GM23338 (cell line): ENCODE measurements at regions not wholly inside any gene's neighbourhood (a gene's known extent, or its start where the extent isn't known, plus 50 kb on each side); places are given as distances from the start of the nearest gene placed in this dataset.
A peak's percentile ranks its signal among the peaks of the same experiment; 100 is the strongest.

Experiments
- ATAC-seq: fragments of 200-7000 bp; cut with Tn5 transposase; 3 replicates; pipeline ENCODE4 v1.9.1; 2020
- DNase-seq: peaks from one replicate; pipeline ENCODE4 v3.0.0-alpha.2; 2015; ENCODE audit warnings: low spot score
- H2AFZ ChIP-seq: fragments of 200-600 bp; sonication (generic); 2 replicates; pipeline ENCODE4 v1.8.0; 2016; ENCODE audit warnings: antibody characterized with exemption, mild to moderate bottlenecking, moderate library complexity
- H3F3A ChIP-seq: fragments of 200-600 bp; sonication (generic); replicated peaks from 2 replicates; pipeline ENCODE4 v1.8.0; 2017; ENCODE audit warnings: antibody characterized with exemption, mixed run types, low read depth
- H3K27ac ChIP-seq: fragments of 200-600 bp; sonication (generic); 2 replicates; pipeline ENCODE4 v1.6.1; 2016; ENCODE audit warnings: low read depth
- H3K27me3 ChIP-seq: fragments of 200-600 bp; sonication (generic); 2 replicates; pipeline ENCODE4 v1.8.0; 2016; ENCODE audit warnings: mild to moderate bottlenecking, mixed run types, moderate library complexity; ENCODE audit not compliant: insufficient read depth
- H3K36me3 ChIP-seq: fragments of 200-600 bp; sonication (generic); 2 replicates; pipeline ENCODE4 v1.8.0; 2016; ENCODE audit warnings: mild to moderate bottlenecking; ENCODE audit not compliant: insufficient read depth
- H3K4me1 ChIP-seq: fragments of 200-600 bp; sonication (generic); 2 replicates; pipeline ENCODE4 v1.8.0; 2016; ENCODE audit warnings: mild to moderate bottlenecking, moderate library complexity; ENCODE audit not compliant: insufficient read depth
- H3K4me2 ChIP-seq: fragments of 200-600 bp; sonication (generic); 2 replicates; pipeline ENCODE4 v1.7.1; 2017; ENCODE audit warnings: mixed run types
- H3K4me3 ChIP-seq: fragments of 200-600 bp; sonication (generic); 2 replicates; pipeline ENCODE4 v1.6.1; 2016; ENCODE audit warnings: mixed run types
- H3K79me2 ChIP-seq: fragments of 200-600 bp; sonication (generic); replicated peaks from 2 replicates; pipeline ENCODE4 v1.8.0; 2017; ENCODE audit warnings: mild to moderate bottlenecking; ENCODE audit not compliant: insufficient read depth
- H3K9me2 ChIP-seq: fragments of 200-600 bp; sonication (generic); 2 replicates; pipeline ENCODE4 v1.8.0; 2017; ENCODE audit not compliant: insufficient read depth
- H4K20me1 ChIP-seq: fragments of 200-600 bp; sonication (generic); replicated peaks from 2 replicates; pipeline ENCODE4 v1.8.0; 2017; ENCODE audit warnings: mild to moderate bottlenecking; ENCODE audit not compliant: insufficient read depth
- H3K27ac Mint-ChIP-seq: 2 replicates; pipeline ENCODE4 v1.8.0; 2020; ENCODE audit warnings: inconsistent platforms, mild to moderate bottlenecking, moderate library complexity, mixed read lengths
- H3K27me3 Mint-ChIP-seq: 3 replicates; pipeline ENCODE4 v1.8.0; 2022; ENCODE audit warnings: low read depth, mild to moderate bottlenecking, moderate library complexity, mixed read lengths, inconsistent platforms; ENCODE audit not compliant: insufficient read depth, poor library complexity
- H3K36me3 Mint-ChIP-seq: 3 replicates; pipeline ENCODE4 v1.8.0; 2021; ENCODE audit warnings: low read depth, mild to moderate bottlenecking, inconsistent platforms, moderate library complexity, mixed read lengths
- H3K4me1 Mint-ChIP-seq: 3 replicates; pipeline ENCODE4 v1.8.0; 2020; ENCODE audit warnings: mild to moderate bottlenecking, inconsistent platforms, mixed read lengths
- H3K4me3 Mint-ChIP-seq: 3 replicates; pipeline ENCODE4 v1.8.0; 2021; ENCODE audit warnings: moderate library complexity, mild to moderate bottlenecking, inconsistent platforms, mixed read lengths
- H3K9me3 Mint-ChIP-seq: 3 replicates; pipeline ENCODE4 v1.8.0; 2020; ENCODE audit warnings: moderate library complexity, mild to moderate bottlenecking, inconsistent platforms, mixed read lengths
- CREB1 ChIP-seq: fragments of 250-450 bp; sonication (Bioruptor Pico); IDR thresholded peaks from 2 replicates; pipeline ENCODE4 v1.5.0; 2020; ENCODE audit warnings: low read depth, mild to moderate bottlenecking, moderate library complexity
- EZH2 ChIP-seq: fragments of 200-600 bp; sonication (generic); IDR thresholded peaks from one replicate; pipeline ENCODE4 v1.8.0; 2017; ENCODE audit warnings: antibody characterized with exemption, mild to moderate bottlenecking, low read depth; ENCODE audit not compliant: unreplicated experiment
- EZH2phosphoT487 ChIP-seq: fragments of 200-600 bp; sonication (generic); IDR thresholded peaks from one replicate; pipeline ENCODE4 v1.8.1; 2018; ENCODE audit warnings: antibody characterized with exemption; ENCODE audit not compliant: unreplicated experiment
- JUNB ChIP-seq: IDR thresholded peaks from one replicate; pipeline ENCODE4 v1.6.1; 2016; ENCODE audit warnings: antibody characterized with exemption; ENCODE audit not compliant: unreplicated experiment
- NANOG ChIP-seq: IDR thresholded peaks from 2 replicates; pipeline ENCODE4 v1.6.1; 2016; ENCODE audit warnings: antibody characterized with exemption, borderline replicate concordance
- POLR2AphosphoS5 ChIP-seq: IDR thresholded peaks from 2 replicates; pipeline ENCODE4 v1.6.1; 2016; ENCODE audit warnings: antibody characterized with exemption, low read depth
- STAT1 ChIP-seq: IDR thresholded peaks from one replicate; pipeline ENCODE4 v1.6.1; 2016; ENCODE audit warnings: antibody characterized with exemption; ENCODE audit not compliant: unreplicated experiment
- ZNF114 ChIP-seq: fragments of 250-450 bp; sonication (Bioruptor Pico); IDR thresholded peaks from 2 replicates; pipeline ENCODE4 v1.5.0; 2020; ENCODE audit warnings: mild to moderate bottlenecking, moderate library complexity
- ZNF331 ChIP-seq: fragments of 250-450 bp; sonication (Bioruptor Pico); IDR thresholded peaks from 2 replicates; pipeline ENCODE4 v1.5.0; 2020; ENCODE audit warnings: low read depth, mild to moderate bottlenecking, moderate library complexity
- TF ChIP-seq, protein P1 (sequence below), 2 experiments: fragments of 200-600 bp in 1 of 2; sonication (generic) in 1 of 2; conservative IDR thresholded peaks; 2 replicates each; pipeline versions ENCODE4 v1.5.1 to v1.6.1; 2016 to 2017; ENCODE audit warnings: antibody characterized with exemption in 2 of 2, low read depth in 2 of 2, mild to moderate bottlenecking in 2 of 2, moderate library complexity in 1 of 2
- TF ChIP-seq, protein P2 (sequence below): IDR thresholded peaks from one replicate; pipeline ENCODE4 v1.6.1; 2018; ENCODE audit warnings: antibody characterized with exemption; ENCODE audit not compliant: unreplicated experiment
- TF ChIP-seq, protein P3 (sequence below): fragments of 250-450 bp; sonication (Bioruptor Pico); IDR thresholded peaks from 2 replicates; pipeline ENCODE4 v1.5.0; 2020; ENCODE audit warnings: mild to moderate bottlenecking, moderate library complexity
- TF ChIP-seq, protein P4 (sequence below): IDR thresholded peaks from 2 replicates; pipeline ENCODE4 v1.6.1; 2016; ENCODE audit warnings: antibody characterized with exemption

DNA sequence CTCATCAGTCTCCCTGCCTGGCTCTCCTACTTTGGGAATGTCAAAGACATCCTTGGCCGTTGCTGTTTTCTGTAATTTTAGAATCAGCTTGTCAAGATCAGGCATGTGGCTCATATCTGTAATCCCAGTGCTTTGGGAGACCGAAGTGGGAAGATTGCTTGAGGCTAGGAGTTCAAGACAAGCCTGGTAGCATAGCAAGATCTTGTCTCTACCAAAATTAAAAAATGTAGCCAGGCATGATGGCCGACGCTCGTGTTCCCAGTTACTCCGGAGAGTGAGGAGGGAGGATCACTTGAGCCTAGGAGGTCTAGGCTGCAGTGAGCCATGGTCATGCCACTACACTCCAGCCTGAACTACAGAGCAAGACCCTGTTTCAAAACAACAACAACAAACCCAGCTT lies 144.0 kb upstream of the ATP10A start:
- no peaks in the 10 kb centered on the region for H3K4me1 Mint-ChIP-seq
- H3K36me3 Mint-ChIP-seq: no peaks in the 10 kb centered on the region
- H3F3A ChIP-seq: no peaks in the 10 kb centered on the region
- H3K4me3 ChIP-seq: no peak overlapping the region
- H3K27me3 Mint-ChIP-seq: peaks cover 3% of the 10 kb centered on the region
- no peak overlapping the region for H3K4me2 ChIP-seq
- H3K27ac Mint-ChIP-seq: no peak overlapping the region
- no peaks in the 10 kb centered on the region for H3K36me3 ChIP-seq
- no peaks in the 10 kb centered on the region for H3K9me3 Mint-ChIP-seq
- H3K9me2 ChIP-seq: no peaks in the 10 kb centered on the region
- no peaks in the 10 kb centered on the region for H3K79me2 ChIP-seq
- no peaks in the 10 kb centered on the region for H3K27me3 ChIP-seq
- H4K20me1 ChIP-seq: no peaks in the 10 kb centered on the region; the same call in 1 of the 2 replicates
- ATAC-seq: no peak
- TF ChIP-seq NANOG (no peak), JUNB (no peak), ZNF331 (CRISPR knock-in tag) (no peak), STAT1 (no peak), CREB1 (no peak), ZNF114 (CRISPR knock-in tag) (no peak), EZH2phosphoT487 (no peak), EZH2 (no peak), POLR2AphosphoS5 (no peak)
- TF ChIP-seq, protein P1, sequence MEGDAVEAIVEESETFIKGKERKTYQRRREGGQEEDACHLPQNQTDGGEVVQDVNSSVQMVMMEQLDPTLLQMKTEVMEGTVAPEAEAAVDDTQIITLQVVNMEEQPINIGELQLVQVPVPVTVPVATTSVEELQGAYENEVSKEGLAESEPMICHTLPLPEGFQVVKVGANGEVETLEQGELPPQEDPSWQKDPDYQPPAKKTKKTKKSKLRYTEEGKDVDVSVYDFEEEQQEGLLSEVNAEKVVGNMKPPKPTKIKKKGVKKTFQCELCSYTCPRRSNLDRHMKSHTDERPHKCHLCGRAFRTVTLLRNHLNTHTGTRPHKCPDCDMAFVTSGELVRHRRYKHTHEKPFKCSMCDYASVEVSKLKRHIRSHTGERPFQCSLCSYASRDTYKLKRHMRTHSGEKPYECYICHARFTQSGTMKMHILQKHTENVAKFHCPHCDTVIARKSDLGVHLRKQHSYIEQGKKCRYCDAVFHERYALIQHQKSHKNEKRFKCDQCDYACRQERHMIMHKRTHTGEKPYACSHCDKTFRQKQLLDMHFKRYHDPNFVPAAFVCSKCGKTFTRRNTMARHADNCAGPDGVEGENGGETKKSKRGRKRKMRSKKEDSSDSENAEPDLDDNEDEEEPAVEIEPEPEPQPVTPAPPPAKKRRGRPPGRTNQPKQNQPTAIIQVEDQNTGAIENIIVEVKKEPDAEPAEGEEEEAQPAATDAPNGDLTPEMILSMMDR (conservative IDR thresholded peaks at IDR 0.05; ENCODE audit: low read depth in 2 of 2): no peak
- TF ChIP-seq, protein P2, sequence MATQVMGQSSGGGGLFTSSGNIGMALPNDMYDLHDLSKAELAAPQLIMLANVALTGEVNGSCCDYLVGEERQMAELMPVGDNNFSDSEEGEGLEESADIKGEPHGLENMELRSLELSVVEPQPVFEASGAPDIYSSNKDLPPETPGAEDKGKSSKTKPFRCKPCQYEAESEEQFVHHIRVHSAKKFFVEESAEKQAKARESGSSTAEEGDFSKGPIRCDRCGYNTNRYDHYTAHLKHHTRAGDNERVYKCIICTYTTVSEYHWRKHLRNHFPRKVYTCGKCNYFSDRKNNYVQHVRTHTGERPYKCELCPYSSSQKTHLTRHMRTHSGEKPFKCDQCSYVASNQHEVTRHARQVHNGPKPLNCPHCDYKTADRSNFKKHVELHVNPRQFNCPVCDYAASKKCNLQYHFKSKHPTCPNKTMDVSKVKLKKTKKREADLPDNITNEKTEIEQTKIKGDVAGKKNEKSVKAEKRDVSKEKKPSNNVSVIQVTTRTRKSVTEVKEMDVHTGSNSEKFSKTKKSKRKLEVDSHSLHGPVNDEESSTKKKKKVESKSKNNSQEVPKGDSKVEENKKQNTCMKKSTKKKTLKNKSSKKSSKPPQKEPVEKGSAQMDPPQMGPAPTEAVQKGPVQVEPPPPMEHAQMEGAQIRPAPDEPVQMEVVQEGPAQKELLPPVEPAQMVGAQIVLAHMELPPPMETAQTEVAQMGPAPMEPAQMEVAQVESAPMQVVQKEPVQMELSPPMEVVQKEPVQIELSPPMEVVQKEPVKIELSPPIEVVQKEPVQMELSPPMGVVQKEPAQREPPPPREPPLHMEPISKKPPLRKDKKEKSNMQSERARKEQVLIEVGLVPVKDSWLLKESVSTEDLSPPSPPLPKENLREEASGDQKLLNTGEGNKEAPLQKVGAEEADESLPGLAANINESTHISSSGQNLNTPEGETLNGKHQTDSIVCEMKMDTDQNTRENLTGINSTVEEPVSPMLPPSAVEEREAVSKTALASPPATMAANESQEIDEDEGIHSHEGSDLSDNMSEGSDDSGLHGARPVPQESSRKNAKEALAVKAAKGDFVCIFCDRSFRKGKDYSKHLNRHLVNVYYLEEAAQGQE: no peak
- TF ChIP-seq, protein P3, sequence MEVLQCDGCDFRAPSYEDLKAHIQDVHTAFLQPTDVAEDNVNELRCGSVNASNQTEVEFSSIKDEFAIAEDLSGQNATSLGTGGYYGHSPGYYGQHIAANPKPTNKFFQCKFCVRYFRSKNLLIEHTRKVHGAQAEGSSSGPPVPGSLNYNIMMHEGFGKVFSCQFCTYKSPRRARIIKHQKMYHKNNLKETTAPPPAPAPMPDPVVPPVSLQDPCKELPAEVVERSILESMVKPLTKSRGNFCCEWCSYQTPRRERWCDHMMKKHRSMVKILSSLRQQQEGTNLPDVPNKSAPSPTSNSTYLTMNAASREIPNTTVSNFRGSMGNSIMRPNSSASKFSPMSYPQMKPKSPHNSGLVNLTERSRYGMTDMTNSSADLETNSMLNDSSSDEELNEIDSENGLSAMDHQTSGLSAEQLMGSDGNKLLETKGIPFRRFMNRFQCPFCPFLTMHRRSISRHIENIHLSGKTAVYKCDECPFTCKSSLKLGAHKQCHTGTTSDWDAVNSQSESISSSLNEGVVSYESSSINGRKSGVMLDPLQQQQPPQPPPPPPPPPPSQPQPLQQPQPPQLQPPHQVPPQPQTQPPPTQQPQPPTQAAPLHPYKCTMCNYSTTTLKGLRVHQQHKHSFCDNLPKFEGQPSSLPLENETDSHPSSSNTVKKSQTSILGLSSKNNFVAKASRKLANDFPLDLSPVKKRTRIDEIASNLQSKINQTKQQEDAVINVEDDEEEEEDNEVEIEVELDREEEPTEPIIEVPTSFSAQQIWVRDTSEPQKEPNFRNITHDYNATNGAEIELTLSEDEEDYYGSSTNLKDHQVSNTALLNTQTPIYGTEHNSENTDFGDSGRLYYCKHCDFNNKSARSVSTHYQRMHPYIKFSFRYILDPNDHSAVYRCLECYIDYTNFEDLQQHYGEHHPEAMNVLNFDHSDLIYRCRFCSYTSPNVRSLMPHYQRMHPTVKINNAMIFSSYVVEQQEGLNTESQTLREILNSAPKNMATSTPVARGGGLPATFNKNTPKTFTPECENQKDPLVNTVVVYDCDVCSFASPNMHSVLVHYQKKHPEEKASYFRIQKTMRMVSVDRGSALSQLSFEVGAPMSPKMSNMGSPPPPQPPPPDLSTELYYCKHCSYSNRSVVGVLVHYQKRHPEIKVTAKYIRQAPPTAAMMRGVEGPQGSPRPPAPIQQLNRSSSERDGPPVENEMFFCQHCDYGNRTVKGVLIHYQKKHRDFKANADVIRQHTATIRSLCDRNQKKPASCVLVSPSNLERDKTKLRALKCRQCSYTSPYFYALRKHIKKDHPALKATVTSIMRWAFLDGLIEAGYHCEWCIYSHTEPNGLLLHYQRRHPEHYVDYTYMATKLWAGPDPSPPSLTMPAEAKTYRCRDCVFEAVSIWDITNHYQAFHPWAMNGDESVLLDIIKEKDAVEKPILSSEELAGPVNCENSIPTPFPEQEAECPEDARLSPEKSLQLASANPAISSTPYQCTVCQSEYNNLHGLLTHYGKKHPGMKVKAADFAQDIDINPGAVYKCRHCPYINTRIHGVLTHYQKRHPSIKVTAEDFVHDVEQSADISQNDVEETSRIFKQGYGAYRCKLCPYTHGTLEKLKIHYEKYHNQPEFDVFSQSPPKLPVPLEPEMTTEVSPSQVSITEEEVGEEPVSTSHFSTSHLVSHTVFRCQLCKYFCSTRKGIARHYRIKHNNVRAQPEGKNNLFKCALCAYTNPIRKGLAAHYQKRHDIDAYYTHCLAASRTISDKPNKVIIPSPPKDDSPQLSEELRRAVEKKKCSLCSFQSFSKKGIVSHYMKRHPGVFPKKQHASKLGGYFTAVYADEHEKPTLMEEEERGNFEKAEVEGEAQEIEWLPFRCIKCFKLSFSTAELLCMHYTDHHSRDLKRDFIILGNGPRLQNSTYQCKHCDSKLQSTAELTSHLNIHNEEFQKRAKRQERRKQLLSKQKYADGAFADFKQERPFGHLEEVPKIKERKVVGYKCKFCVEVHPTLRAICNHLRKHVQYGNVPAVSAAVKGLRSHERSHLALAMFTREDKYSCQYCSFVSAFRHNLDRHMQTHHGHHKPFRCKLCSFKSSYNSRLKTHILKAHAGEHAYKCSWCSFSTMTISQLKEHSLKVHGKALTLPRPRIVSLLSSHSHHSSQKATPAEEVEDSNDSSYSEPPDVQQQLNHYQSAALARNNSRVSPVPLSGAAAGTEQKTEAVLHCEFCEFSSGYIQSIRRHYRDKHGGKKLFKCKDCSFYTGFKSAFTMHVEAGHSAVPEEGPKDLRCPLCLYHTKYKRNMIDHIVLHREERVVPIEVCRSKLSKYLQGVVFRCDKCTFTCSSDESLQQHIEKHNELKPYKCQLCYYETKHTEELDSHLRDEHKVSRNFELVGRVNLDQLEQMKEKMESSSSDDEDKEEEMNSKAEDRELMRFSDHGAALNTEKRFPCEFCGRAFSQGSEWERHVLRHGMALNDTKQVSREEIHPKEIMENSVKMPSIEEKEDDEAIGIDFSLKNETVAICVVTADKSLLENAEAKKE (CRISPR knock-in tag): no peak
- TF ChIP-seq, protein P4, sequence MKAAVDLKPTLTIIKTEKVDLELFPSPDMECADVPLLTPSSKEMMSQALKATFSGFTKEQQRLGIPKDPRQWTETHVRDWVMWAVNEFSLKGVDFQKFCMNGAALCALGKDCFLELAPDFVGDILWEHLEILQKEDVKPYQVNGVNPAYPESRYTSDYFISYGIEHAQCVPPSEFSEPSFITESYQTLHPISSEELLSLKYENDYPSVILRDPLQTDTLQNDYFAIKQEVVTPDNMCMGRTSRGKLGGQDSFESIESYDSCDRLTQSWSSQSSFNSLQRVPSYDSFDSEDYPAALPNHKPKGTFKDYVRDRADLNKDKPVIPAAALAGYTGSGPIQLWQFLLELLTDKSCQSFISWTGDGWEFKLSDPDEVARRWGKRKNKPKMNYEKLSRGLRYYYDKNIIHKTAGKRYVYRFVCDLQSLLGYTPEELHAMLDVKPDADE: no peak
- H3K4me3 Mint-ChIP-seq: no peak overlapping the region
- H3K27ac ChIP-seq: no peak overlapping the region
- DNase-seq: no peak
- peak overlapping the region; percentile 35; the same call in 1 of the 2 replicates for H2AFZ ChIP-seq
- H3K4me1 ChIP-seq: no peaks in the 10 kb centered on the region
